ENCODE measurements at regions not wholly inside any gene's neighbourhood (a gene's known extent, or its start where the extent isn't known, plus 50 kb on each side); places are given as distances from the start of the nearest gene placed in this dataset.
"Not testable (repeated sequence)": the region's sequence is repeated elsewhere in the genome, so short reads cannot be mapped to it uniquely, and the experiment has no call there.

DNA sequence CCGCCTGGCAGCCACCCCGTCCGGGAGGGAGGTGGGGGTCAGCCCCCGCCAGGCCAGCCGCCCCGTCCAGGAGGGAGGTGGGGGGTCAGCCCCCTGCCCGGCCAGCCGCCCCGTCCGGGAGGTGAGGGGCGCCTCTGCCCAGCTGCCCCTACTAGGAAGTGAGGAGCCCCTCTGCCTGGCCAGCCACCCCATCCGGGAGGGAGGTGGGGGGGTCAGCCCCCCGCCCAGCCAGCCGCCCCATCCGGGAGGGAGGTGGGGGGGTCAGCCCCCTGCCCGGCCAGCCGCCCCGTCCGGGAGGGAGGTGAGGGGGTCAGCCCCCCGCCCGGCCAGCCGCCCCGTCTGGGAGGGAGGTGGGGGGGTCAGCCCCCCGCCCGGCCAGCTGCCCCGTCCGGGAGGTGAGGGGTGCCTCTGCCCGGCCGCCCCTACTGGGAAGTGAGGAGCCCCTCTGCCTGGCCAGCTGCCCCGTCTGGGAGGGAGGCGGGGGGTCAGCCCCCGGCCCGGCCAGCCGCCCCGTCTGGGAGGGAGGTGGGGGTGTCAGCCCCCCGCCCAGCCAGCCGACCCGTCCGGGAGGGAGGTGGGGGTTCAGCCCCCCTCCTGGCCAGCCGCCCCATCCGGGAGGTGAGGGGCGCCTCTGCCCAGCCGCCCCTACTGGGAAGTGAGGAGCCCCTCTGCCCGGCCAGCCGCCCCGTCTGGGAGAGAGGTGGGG lies 476.6 kb downstream of the MID1IP1 start:
- DNase-seq (ENCODE audit: low read depth in 2 of 2): not testable (repeated sequence)

DNA sequence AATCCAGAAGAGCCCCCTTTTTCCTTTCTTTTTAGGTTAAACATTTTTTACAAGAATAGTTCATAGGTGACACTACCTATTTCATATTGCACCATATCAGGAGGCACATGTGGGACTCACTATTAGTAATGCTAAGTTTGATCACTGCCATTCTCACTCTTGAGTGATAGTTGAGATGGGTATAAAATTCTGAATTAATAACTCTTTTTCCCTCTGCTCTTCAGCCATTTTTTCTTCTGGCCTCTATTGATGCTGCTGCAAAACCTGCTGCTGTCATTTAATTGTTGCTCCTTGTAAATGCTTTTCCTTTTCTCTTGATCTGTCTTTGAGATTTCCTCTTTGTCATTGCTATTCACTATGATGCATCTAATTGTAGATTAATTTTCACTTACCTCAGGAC lies 482.0 kb downstream of the MID1IP1 start:
- no peak for DNase-seq (ENCODE audit: low read depth in 2 of 2)

DNA sequence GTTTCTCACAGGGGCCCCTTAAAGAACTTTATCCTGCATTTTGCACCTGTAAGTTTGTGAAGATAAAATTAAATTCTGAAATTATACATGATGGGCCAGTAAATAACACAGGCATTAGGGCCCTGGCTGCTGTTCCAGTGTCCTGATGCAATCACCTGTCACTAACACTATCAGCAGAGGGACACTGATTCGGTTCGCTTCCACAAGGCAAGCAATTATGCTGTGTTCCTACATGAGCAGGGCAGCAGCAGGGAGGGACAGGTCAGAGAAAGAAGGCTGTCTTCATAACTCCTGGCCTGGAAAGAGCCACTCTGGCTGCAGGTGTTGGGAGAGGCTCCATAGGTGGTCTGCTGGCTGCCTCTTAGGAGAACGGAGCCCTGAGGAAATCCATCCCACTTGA lies 487.3 kb downstream of the MID1IP1 start:
- DNase-seq (ENCODE audit: low read depth in 2 of 2): no peak

DNA sequence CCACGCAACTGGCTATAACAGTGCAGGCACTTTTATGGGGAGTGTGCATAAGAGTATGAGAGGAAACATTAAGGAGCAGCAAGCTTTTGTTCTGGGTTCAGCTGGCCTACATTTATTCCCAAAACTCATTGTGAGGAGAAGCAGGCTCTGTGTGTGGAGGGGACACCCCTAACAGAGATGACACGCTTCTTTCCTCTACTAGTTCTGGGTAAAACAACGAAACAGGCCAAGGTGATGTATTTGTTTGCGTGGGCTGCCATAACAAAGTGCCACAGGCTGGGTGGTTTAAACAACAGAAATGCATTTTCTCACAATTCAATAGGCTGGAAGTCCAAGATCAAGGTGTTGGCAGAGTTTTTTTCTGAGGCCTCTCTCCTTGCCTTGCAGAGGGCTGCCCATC lies 488.6 kb downstream of the MID1IP1 start:
- DNase-seq (ENCODE audit: low read depth in 2 of 2): no peak

DNA sequence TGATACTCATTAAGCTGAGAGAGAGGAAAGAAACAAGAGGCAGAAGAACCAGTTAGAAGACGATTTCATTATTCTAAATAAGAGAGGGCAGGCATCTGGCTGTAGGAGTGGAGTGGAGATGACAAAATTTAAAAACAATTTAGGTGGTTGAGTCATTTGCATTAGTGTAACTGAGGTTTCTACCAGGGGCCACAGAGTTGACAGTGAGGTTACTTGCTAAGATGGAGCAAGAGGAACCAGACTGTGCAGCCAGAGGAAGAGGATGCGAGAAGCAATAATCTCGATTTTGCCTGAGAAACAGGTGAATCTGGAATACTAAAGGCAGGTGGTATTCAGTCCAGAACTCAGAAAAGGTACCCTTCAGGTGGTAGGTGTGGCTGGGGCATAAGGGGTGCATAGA lies 491.9 kb downstream of the MID1IP1 start:
- no peak for DNase-seq (ENCODE audit: low read depth in 2 of 2)

DNA sequence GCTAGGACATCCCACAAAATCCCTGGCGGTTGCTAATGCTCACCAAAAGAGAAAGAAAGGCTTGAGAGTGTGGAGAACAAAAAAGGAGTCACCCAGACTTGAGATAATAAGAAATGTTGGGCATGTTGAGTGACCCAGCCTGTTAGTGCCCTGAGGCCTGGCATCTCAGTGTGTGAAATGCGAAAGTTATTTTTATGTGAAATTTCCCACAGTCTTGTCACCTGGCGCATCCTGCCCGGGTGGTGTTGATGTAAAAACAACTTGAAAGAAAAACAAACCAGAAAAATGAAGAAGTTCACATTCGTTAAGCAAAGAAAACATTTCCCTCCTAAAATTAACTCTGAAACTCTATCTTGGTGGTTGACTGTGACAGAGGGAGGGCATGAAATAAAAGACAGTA lies 495.2 kb downstream of the MID1IP1 start:
- no peak for DNase-seq (ENCODE audit: low read depth in 2 of 2)

DNA sequence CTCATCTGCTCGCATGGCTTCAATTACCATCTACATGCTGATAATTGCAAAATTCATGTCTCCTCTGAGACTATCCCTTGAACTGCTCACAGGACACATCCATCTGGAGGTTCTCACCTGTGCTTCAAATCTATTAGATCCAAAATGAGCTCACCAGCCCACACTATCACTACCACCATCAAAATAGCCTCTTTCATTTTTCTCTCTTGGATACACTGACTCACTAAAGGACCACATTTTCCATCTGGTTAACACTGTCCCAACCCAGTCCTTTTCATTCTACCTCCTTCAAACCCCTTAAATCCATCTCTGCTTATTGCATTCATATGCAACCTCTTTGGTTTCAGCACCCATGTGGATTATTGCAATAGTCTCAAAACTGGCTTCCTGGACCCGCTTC lies 497.6 kb downstream of the MID1IP1 start:
- DNase-seq (ENCODE audit: low read depth in 2 of 2): no peak

DNA sequence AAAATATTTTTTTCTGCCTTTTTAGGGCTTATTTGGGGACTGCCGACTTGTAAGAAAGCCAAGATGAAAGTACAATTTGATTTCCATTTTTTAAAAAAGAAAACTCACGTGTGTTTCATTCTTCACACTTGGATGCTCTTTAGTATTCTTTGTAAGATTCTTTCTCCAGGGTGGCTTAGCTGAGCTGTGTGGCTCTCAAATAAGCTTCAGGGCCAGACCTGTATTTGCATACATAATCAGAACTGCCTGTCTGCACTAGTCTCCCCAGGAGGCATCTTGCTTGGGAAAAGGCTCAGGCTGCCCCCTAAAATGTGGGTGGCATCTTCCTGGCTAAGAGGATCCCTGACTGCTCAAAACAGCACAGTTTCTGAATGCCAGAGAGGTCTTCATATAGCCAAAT lies 498.4 kb downstream of the MID1IP1 start:
- DNase-seq (ENCODE audit: low read depth in 2 of 2): no peak

DNA sequence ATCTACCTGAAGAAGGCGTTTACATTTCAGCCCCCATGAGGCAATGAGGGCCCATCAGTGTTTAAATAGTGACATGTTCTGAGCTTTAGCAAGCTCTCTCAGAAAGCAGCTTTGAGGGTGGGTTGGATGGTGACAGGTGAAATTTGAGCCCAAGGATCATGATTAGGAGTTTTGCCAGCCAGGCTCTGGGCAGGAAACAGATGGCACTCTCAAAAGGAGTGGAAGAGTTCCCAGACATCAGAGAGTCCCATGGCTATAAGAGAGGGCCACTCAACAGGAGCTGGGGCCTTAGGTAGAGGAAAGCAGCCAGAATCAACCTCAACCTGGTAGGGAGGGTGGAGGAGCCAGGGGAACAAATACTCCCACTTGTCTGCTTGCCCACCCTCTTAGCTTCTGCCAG lies 499.8 kb downstream of the MID1IP1 start:
- no peak for DNase-seq (ENCODE audit: low read depth in 2 of 2)

DNA sequence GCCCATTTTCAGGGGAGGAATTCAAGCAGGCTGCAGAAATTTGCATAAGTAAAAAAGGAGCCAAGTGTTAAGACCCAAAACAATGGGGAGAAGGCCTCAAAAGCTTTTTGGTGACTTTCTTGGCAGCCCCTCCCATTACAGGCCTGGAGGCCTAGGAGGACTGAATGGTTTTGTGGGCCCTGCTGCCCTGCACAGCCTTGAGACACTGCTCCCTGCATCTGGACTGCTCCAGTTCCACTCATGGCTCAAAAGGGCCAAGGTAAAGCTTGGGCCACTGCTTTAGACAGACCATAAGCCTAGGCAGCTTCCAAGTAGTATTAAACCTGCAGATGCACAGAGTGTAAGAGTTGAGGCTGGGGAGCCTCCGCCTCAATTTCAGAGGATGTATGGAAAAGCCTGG lies 501.6 kb downstream of the MID1IP1 start:
- no peak for DNase-seq (ENCODE audit: low read depth in 2 of 2)

DNA sequence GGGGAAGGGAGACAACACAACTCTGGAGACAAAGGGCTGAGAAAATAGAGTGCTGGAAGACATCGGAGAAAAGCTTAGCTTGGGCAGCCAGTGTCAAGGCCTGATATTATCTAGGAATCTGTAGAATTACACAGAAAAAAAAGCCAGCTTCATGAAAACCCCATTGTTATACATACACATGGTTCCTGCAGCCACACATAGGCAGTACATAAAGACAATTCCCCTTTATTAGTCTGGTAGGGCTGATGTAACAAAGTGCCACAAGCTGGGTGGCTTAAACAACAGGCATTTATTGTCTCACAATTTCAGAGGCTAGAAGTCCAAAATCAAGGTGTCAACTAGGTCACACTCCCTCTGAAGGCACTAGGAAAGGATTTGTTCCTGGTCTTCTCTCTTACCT lies 503.5 kb downstream of the MID1IP1 start:
- DNase-seq (ENCODE audit: low read depth in 2 of 2): no peak

DNA sequence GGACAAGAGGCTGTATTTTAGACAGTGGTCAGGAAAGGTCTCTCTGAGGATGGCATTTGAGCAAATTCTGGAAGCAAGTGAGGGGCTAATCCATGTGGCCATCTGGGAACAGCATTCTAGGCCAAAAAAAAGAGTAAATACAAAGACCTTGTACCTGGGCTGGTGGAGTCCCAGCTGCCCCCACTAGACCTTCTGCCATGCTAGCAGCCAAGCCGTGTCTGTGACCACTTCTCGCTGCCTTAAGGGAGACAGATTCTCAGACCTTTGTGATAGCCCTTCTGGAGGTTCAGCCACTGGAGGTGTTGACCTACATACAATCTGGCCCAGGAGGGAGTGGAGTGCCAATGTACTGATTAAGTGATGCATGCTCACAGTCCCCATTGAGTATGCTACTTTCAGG lies 506.2 kb downstream of the MID1IP1 start:
- DNase-seq (ENCODE audit: low read depth in 2 of 2): no peak

DNA sequence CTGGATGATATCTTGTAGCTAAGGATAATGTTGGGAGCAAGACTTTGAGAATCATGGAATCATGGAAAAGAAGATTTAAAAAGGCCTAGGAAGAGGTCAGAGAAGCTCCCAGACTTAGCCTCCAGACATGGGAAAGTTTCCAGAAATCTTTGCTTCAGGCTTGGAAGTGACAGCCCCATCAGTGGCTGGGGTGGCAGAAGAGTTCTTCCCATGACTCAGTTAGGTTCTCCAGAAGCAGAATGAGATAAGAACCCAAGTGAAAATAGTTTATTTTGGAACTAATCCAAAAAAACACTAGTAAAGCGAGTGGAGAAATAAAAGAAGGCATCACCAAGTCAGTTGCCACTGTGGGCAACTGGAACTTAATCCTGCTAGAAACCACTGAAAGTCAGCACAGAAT lies 506.9 kb downstream of the MID1IP1 start:
- no peak for DNase-seq (ENCODE audit: low read depth in 2 of 2)

DNA sequence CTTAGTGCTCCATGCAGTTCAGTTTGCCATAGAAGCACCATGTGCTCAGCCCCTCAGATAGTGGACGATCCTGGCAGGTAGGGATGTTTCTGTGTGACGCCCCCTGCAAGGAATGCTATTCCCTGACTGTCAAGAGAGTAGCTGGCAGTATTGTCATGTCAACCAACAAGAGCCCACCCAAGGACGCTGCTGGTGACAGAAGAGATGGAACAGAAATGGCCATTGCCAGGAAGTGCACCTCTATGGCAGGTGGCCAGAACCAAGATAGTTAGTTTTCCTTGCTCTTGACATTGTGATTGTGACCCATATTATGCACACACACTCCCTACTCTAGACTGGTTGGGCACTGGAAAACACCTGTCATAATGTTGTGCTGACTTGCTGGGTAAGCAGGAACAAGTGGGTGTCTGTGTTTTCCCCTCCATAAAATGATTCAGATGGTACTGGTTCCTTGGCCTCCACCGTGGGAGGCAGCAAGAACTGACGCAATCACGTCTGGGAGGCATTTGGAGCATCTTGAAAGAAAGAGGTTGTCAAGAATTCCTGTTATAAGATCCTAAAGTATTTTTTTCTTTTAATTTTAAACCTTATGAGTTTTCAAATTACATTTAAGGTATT lies 507.9 kb downstream of the MID1IP1 start:
- DNase-seq (ENCODE audit: low read depth in 2 of 2): no peak

DNA sequence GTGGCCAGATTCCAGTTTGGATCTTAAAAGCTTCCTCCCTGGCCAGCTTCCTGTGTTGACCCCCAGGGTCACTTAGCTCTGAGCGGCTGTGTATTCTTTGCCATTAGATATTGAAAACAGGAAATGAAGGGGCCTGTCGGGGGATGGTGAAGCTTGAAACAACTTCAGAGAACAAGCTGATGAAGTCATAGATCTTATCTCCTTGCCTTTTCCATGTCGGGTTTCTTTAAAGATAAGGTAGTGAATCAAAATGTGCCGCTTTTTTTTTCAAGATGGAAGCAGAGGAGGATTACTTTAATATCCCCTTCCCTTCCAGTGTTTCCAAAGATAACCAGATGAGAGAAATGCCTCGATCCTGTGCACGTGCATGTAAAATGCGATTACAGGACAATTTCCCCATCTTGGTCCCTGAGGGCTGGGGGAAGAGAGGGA lies 508.5 kb downstream of the MID1IP1 start:
- no peak for DNase-seq (ENCODE audit: low read depth in 2 of 2)

DNA sequence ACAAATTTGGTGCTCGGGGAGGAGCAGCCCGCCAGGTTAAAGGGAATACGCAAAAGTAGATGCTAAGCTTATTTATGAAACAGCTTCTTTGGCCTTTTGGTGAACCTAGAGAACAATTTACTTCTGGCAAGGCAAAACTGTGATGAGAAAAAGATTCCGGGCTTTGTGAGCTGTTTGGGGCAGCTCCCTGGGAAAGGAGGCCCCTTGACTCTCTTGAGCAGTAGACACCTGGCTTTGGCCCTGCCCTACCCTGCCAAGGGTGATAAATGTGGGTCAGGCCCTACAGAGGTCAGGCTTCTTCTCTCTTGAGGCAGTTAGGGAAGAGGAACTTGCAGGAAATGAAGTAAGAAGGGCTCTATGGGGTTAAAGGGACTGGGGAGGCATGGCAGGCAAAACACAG lies 509.6 kb downstream of the MID1IP1 start:
- no peak for DNase-seq (ENCODE audit: low read depth in 2 of 2)

DNA sequence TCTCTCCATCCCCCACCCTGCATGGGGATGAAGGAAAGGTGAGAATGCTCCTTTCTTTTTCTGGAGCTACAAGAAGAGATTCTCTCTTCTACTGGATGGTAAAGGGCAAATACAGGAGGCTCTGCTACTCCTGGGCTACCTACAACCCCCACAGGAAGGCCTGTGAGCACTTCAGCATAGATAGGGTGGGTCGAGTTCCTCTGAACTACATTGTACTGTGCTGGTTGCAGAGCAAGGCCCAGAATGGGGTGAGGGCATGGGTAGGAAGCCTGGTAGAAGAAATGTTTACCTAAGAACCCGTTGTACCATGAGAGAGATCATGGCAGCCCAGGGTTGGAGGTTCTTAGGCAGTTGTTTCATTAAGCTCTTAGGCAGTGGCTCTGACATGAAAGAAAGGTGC lies 510.4 kb downstream of the MID1IP1 start:
- no peak for DNase-seq (ENCODE audit: low read depth in 2 of 2)

DNA sequence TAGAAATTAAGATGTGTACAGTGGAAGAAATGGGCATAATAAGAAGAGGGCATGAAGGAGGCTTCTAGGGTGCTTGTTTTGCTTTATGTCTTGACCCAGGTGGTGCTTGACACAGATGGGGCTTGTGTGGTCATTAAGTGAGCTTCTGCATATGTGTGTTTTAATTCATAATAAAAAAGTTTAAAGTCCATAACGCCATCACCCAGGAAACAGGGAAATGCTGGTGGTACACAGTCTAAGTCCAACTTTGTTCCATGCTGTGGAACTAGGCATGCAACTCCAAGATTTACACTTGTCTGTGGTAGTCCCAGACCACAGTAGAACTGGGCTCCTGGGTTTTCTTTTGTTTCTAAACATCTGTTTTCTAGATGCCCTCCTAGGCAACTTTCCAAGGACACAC lies 511.9 kb downstream of the MID1IP1 start:
- no peak for DNase-seq (ENCODE audit: low read depth in 2 of 2)

DNA sequence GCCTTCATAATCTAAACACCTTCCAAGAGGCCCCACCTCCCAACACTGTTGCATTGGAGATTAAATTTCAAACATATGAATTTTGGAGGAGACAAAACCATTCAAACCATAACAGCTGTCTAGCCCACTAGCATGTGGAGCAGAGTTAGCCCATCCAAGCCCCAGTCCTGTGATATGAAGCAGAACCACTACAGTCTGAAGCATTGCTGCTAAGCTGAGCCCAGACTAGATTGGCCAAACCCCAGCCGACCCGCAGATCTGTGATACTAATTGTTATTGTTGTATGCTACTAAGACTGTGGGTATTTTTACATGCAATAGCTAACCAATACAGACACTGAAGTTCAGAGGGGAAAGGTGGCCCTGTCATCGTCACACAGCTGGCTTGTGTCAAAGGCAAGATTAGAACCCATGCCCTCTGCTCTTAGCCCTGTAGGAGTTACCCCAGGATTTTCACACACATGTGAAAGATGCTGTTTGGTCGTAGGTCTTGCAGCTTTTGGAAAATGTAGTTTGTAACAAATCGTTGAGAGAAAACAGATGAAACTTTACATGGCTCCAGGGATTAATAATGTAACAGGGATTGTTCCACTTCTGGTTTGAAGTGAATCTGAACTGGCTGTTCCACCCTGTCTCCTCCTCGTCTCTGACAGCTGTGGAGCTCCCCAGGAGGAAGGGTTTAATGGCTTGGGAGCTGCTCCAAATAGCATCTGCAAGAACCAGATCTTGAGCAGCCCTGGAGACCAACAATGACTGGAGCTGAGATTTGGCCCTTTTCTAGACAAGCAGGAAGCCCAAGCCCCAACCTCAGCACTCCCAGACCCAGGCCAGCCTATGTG lies 517.5 kb downstream of the MID1IP1 start:
- DNase-seq (ENCODE audit: low read depth in 2 of 2): no peak

DNA sequence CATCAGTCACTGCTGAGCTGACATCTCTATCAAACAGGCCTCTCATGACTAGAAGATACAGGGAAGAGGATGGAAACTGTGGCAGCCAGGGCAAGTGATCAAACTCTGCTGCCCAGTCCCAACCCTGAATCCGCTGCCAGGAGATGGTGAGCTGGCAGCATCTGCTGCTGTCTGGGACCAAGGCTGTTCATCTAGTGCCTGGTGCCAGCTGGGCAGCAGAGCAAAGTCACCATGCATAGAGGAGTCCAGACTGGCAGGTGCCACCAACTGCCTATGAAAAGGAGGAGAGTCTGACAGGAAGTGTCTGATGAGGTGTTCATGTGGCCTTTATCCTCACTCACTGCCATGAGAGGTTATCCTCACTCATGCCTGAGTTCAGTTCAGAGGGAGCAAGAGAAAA lies 518.9 kb downstream of the MID1IP1 start:
- no peak for DNase-seq (ENCODE audit: low read depth in 2 of 2)

DNA sequence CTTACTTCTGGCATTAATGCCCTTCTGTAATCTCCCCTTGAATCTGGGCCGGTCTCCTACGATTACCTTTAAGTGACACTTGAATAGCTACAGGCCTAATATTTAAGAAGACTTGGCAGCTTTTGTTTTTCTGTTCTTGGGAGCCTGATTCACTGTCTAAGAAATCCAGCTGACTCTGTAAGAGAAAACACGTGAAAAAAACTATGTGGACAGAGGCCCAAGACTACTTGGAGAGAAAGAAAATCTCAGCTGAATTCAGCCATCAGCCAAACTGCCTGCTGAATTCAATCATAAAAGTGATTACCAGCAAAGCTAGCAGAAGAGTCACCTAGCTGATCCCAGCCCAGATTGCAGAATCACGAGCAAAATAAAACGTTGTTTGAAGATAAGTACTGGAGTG lies 521.2 kb downstream of the MID1IP1 start:
- no peak for DNase-seq (ENCODE audit: low read depth in 2 of 2)

DNA sequence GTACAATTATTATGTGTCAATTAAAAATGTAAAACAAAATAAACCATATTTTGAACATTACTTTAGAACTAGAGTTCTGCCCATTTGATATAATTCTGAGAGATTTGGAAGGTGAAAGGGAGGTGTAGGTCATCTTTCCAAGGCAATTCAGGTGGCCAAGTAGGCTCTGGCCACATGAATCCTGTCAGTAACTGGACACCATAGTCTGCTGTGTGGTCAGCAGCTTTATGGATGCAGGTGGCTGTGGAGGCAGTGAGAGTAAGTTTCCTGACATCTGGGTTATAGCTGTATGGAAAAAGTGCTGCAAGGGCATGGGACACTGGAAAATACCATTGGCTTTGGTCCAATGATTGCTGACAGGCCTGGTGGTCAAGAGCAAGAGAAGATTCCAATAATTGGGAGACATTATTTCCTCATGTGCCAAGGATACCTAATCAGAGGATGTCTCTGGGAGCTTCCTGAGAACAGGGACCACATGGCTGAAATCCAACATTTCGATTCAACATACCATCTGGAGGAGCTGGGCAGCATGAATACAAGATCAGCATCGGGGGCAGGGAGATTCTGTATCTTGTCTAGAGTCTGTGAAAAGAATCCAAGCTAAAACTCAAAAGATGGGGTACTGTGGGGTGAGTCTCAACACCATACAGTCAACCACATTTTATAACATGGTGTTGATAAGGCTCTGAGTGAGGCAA lies 523.1 kb downstream of the MID1IP1 start:
- no peak for DNase-seq (ENCODE audit: low read depth in 2 of 2)
